Prostate gland (tissue), 2 donors: ENCODE measurements at regions not wholly inside any gene's neighbourhood (a gene's known extent, or its start where the extent isn't known, plus 50 kb on each side); places are given as distances from the start of the nearest gene placed in this dataset.

ENCODE experiments used
- POLR2A ChIP-seq: fragments of 450-650 bp; IDR thresholded peaks from one replicate; pipeline ENCODE4 v1.6.1; 2016; ENCODE audit warnings: antibody characterized with exemption, mild to moderate bottlenecking
- POLR2AphosphoS5 ChIP-seq: sonication (generic); formaldehyde crosslinking; IDR thresholded peaks from one replicate; pipeline ENCODE4 v1.6.1; 2017; ENCODE audit warnings: antibody characterized with exemption
- TF ChIP-seq, protein P1 (sequence below), 4 experiments: fragments of 200-600 bp in 2 of 4; fragments of 450-650 bp in 2 of 4; sonication (generic) in 2 of 4; IDR thresholded peaks; 1 replicate in 3 of 4; 2 replicates in 1 of 4; pipeline ENCODE4 v1.5.1; 2016 to 2019; ENCODE audit warnings: antibody characterized with exemption in 4 of 4, mild to moderate bottlenecking in 2 of 4, moderate library complexity in 2 of 4

- TF ChIP-seq, protein P1, sequence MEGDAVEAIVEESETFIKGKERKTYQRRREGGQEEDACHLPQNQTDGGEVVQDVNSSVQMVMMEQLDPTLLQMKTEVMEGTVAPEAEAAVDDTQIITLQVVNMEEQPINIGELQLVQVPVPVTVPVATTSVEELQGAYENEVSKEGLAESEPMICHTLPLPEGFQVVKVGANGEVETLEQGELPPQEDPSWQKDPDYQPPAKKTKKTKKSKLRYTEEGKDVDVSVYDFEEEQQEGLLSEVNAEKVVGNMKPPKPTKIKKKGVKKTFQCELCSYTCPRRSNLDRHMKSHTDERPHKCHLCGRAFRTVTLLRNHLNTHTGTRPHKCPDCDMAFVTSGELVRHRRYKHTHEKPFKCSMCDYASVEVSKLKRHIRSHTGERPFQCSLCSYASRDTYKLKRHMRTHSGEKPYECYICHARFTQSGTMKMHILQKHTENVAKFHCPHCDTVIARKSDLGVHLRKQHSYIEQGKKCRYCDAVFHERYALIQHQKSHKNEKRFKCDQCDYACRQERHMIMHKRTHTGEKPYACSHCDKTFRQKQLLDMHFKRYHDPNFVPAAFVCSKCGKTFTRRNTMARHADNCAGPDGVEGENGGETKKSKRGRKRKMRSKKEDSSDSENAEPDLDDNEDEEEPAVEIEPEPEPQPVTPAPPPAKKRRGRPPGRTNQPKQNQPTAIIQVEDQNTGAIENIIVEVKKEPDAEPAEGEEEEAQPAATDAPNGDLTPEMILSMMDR (IDR thresholded peaks at IDR 0.05): no peak
- no peak for TF ChIP-seq POLR2AphosphoS5
- TF ChIP-seq POLR2A: no peak
Observed at GRCh38 chr2:19416784-19417684, 58.6 kb upstream of the OSR1 start.
